ENCODE measurements at regions not wholly inside any gene's neighbourhood (a gene's known extent, or its start where the extent isn't known, plus 50 kb on each side); places are given as distances from the start of the nearest gene placed in this dataset.
A peak's percentile ranks its signal among the peaks of the same experiment; 100 is the strongest.

DNA sequence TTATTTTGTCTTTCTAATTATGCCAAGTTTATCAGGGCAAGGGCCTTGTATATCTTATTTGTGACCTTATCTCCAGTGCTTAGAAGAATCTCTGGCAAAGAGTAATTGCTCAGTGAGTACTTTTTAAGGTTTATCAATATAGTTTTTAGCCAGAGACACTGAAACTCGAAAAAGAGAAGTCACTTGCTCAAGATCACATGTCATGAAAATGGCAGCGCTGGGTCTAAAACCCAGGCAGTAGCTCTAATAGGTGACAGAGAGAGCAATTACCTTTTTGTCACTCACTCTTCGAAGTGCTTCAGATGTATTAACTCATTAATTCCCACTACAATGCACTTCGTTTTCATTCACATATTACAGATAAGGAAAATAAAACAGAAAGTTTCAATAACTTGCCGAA is 667.5 kb downstream of the DOK5 start (continued):
- TF ChIP-seq, protein P1, sequence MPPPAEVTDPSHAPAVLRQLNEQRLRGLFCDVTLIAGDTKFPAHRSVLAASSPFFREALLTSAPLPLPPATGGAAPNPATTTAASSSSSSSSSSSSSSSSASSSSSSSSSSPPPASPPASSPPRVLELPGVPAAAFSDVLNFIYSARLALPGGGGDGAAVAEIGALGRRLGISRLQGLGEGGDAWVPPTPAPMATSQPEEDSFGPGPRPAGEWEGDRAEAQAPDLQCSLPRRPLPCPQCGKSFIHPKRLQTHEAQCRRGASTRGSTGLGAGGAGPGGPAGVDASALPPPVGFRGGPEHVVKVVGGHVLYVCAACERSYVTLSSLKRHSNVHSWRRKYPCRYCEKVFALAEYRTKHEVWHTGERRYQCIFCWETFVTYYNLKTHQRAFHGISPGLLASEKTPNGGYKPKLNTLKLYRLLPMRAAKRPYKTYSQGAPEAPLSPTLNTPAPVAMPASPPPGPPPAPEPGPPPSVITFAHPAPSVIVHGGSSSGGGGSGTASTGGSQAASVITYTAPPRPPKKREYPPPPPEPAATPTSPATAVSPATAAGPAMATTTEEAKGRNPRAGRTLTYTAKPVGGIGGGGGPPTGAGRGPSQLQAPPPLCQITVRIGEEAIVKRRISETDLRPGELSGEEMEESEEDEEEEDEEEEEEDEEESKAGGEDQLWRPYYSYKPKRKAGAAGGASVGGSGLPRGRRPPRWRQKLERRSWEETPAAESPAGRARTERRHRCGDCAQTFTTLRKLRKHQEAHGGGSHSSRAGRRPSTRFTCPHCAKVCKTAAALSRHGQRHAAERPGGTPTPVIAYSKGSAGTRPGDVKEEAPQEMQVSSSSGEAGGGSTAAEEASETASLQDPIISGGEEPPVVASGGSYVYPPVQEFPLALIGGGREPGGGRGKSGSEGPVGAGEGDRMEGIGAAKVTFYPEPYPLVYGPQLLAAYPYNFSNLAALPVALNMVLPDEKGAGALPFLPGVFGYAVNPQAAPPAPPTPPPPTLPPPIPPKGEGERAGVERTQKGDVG (CRISPR knock-in tag; IDR thresholded peaks at IDR 0.05) = no peak
- TF ChIP-seq ETV6 (conservative IDR thresholded peaks at IDR 0.05 in 1 of 2, IDR thresholded peaks at IDR 0.05 in 1 of 2; ENCODE audit: borderline replicate concordance in 1 of 2, low read depth in 1 of 2) (no peak), TARDBP (IDR thresholded peaks at IDR 0.05; ENCODE audit: borderline replicate concordance) (no peak), NFYA (IDR thresholded peaks at IDR 0.05; ENCODE audit: borderline replicate concordance, low read depth, low read length) (no peak), IRF4 (IDR thresholded peaks at IDR 0.05; ENCODE audit: low read depth, low read length) (no peak), NR2F1 (conservative IDR thresholded peaks at IDR 0.05) (no peak), ZZZ3 (IDR thresholded peaks at IDR 0.05; ENCODE audit: control insufficient read depth, insufficient read length, low read depth) (no peak), YBX1 (IDR thresholded peaks at IDR 0.05) (no peak), SUPT20H (IDR thresholded peaks at IDR 0.05; ENCODE audit: borderline replicate concordance, control insufficient read depth, low read depth, low read length) (no peak), EED (IDR thresholded peaks at IDR 0.05; ENCODE audit: low read depth) (no peak), NFXL1 (IDR thresholded peaks at IDR 0.05; ENCODE audit: borderline replicate concordance) (no peak), MTA2 (IDR thresholded peaks at IDR 0.05; ENCODE audit: low read depth) (peak; percentile 21; the same call in 1 of the 2 replicates), SREBF2 (IDR thresholded peaks at IDR 0.05; ENCODE audit: low read length) (no peak), KLF5 (IDR thresholded peaks at IDR 0.05; ENCODE audit: partially characterized antibody) (no peak), SRF (IDR thresholded peaks at IDR 0.05; ENCODE audit: low read depth in 2 of 2, low read length in 2 of 2) (no peak), POLR2A (IDR thresholded peaks at IDR 0.05; ENCODE audit: low read depth, low read length) (no peak)
- TF ChIP-seq, protein P2, sequence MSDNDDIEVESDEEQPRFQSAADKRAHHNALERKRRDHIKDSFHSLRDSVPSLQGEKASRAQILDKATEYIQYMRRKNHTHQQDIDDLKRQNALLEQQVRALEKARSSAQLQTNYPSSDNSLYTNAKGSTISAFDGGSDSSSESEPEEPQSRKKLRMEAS (IDR thresholded peaks at IDR 0.05; ENCODE audit: low read depth, low read length) = no peak
- TF ChIP-seq, protein P3, sequence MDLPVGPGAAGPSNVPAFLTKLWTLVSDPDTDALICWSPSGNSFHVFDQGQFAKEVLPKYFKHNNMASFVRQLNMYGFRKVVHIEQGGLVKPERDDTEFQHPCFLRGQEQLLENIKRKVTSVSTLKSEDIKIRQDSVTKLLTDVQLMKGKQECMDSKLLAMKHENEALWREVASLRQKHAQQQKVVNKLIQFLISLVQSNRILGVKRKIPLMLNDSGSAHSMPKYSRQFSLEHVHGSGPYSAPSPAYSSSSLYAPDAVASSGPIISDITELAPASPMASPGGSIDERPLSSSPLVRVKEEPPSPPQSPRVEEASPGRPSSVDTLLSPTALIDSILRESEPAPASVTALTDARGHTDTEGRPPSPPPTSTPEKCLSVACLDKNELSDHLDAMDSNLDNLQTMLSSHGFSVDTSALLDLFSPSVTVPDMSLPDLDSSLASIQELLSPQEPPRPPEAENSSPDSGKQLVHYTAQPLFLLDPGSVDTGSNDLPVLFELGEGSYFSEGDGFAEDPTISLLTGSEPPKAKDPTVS (IDR thresholded peaks at IDR 0.05; ENCODE audit: low read depth, low read length) = no peak
- TF ChIP-seq, protein P4, sequence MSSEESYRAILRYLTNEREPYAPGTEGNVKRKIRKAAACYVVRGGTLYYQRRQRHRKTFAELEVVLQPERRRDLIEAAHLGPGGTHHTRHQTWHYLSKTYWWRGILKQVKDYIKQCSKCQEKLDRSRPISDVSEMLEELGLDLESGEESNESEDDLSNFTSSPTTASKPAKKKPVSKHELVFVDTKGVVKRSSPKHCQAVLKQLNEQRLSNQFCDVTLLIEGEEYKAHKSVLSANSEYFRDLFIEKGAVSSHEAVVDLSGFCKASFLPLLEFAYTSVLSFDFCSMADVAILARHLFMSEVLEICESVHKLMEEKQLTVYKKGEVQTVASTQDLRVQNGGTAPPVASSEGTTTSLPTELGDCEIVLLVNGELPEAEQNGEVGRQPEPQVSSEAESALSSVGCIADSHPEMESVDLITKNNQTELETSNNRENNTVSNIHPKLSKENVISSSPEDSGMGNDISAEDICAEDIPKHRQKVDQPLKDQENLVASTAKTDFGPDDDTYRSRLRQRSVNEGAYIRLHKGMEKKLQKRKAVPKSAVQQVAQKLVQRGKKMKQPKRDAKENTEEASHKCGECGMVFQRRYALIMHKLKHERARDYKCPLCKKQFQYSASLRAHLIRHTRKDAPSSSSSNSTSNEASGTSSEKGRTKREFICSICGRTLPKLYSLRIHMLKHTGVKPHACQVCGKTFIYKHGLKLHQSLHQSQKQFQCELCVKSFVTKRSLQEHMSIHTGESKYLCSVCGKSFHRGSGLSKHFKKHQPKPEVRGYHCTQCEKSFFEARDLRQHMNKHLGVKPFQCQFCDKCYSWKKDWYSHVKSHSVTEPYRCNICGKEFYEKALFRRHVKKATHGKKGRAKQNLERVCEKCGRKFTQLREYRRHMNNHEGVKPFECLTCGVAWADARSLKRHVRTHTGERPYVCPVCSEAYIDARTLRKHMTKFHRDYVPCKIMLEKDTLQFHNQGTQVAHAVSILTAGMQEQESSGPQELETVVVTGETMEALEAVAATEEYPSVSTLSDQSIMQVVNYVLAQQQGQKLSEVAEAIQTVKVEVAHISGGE (CRISPR knock-in tag; IDR thresholded peaks at IDR 0.05) = no peak
- TF ChIP-seq, protein P5, sequence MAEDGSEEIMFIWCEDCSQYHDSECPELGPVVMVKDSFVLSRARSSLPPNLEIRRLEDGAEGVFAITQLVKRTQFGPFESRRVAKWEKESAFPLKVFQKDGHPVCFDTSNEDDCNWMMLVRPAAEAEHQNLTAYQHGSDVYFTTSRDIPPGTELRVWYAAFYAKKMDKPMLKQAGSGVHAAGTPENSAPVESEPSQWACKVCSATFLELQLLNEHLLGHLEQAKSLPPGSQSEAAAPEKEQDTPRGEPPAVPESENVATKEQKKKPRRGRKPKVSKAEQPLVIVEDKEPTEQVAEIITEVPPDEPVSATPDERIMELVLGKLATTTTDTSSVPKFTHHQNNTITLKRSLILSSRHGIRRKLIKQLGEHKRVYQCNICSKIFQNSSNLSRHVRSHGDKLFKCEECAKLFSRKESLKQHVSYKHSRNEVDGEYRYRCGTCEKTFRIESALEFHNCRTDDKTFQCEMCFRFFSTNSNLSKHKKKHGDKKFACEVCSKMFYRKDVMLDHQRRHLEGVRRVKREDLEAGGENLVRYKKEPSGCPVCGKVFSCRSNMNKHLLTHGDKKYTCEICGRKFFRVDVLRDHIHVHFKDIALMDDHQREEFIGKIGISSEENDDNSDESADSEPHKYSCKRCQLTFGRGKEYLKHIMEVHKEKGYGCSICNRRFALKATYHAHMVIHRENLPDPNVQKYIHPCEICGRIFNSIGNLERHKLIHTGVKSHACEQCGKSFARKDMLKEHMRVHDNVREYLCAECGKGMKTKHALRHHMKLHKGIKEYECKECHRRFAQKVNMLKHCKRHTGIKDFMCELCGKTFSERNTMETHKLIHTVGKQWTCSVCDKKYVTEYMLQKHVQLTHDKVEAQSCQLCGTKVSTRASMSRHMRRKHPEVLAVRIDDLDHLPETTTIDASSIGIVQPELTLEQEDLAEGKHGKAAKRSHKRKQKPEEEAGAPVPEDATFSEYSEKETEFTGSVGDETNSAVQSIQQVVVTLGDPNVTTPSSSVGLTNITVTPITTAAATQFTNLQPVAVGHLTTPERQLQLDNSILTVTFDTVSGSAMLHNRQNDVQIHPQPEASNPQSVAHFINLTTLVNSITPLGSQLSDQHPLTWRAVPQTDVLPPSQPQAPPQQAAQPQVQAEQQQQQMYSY (CRISPR knock-in tag; IDR thresholded peaks at IDR 0.05) = no peak

Measured in GM12878 (cell line).